Brain microvascular endothelial cell (primary cell): ENCODE measurements at regions not wholly inside any gene's neighbourhood (a gene's known extent, or its start where the extent isn't known, plus 50 kb on each side); places are given as distances from the start of the nearest gene placed in this dataset.

ENCODE experiments used
- DNase-seq: peaks from one replicate; pipeline ENCODE4 v3.0.0-alpha.2; 2020
- H3K27ac ChIP-seq: fragments of 250-450 bp; sonication (Bioruptor Pico); 2 replicates; pipeline ENCODE4 v1.5.1; 2020; ENCODE audit warnings: mild to moderate bottlenecking, moderate library complexity
- H3K27me3 ChIP-seq: fragments of 250-450 bp; sonication (Bioruptor Pico); replicated peaks from 2 replicates; pipeline ENCODE4 v1.5.1; 2020; ENCODE audit warnings: mild to moderate bottlenecking
- H3K36me3 ChIP-seq: fragments of 250-450 bp; sonication (Bioruptor Pico); replicated peaks from 2 replicates; pipeline ENCODE4 v1.5.1; 2020; ENCODE audit warnings: mild to moderate bottlenecking
- H3K4me3 ChIP-seq: 2 replicates; pipeline ENCODE4 v1.5.1; 2011; ENCODE audit warnings: low read depth, mild to moderate bottlenecking, control low read depth, low read length, moderate library complexity
- in situ Hi-C: cut with HindIII; loops from 2 replicates; pipeline ENCODE4 v1.10.0; 2017; ENCODE audit warnings: low sequenced_read_pairs, low pct_ligation_motif_present
- TF ChIP-seq, protein P1 (sequence below): IDR thresholded peaks from 2 replicates; pipeline ENCODE4 v1.5.1; 2011; ENCODE audit warnings: low read depth, mild to moderate bottlenecking, moderate library complexity, low read length, control low read depth, inconsistent platforms; ENCODE audit errors: missing control alignments

DNA sequence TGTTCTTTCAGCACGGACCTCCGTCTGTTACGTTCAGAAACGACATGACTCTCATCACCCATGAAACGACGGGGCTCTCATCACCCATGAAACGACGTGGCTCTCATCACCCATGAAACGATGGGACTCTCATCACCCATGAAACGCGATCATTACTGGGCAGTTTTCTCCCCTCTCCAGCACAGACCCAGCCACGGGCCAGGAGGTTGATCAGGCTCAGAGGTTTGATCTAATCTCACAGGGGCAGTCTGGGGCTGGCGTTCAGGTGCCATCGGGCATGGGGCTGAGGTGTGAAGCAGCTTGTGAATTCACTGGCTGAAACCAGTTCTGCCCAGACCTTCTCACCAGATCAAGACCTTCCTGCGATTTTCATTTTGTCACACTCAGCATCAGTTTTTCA, 296.4 kb downstream of the NDUFA10 start:
- in situ Hi-C loops = no loop called here

DNA sequence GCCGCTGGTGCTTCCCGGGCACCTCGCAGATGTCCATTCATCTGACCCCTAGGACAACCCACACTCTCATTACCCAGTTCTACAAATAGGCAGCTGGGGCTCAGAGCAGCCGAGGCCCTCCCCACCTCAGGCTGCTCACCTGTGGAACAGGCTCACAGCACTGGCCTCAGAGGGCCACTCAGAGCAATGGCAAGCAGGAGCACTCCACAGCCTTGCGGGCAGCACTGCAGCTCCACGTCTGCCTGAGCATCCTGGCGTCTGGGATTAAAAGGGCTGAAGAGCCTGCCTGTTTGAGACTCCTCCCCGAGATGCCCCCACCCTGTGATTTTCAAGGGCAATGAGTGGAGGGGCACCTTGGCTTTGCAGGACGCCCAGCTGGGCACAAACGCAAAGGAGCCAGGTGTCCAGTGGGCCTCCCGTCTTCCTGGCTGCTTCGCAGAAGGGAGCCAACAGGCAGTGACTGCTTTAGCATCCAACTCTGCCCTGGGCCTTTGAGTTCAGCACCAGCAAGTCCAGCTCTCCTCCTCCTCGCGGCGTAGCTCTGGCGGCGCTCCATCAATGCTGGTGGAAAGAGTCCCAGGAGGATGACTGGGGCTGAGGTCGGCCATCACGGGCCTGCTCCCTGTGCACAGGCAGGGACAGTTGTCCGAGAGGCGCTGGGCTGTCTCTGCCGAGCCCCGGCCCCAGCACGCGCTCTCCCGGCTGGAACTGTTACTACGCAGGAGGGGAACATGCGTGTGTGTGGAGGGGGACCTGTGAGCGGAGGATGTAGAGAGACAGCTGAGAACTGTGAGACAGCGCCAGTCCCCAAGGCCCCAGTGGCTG, 297.2 kb downstream of the NDUFA10 start:
- DNase-seq = no peak
- no peak overlapping the region for H3K4me3 ChIP-seq
- in situ Hi-C loops = no loop called here
- no peak overlapping the region for H3K27ac ChIP-seq
- TF ChIP-seq, protein P1, sequence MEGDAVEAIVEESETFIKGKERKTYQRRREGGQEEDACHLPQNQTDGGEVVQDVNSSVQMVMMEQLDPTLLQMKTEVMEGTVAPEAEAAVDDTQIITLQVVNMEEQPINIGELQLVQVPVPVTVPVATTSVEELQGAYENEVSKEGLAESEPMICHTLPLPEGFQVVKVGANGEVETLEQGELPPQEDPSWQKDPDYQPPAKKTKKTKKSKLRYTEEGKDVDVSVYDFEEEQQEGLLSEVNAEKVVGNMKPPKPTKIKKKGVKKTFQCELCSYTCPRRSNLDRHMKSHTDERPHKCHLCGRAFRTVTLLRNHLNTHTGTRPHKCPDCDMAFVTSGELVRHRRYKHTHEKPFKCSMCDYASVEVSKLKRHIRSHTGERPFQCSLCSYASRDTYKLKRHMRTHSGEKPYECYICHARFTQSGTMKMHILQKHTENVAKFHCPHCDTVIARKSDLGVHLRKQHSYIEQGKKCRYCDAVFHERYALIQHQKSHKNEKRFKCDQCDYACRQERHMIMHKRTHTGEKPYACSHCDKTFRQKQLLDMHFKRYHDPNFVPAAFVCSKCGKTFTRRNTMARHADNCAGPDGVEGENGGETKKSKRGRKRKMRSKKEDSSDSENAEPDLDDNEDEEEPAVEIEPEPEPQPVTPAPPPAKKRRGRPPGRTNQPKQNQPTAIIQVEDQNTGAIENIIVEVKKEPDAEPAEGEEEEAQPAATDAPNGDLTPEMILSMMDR = no peak
- no peaks in the 10 kb centered on the region for H3K36me3 ChIP-seq
- H3K27me3 ChIP-seq = no peaks in the 10 kb centered on the region

More for the DNA sequence above, 296.4 kb downstream of the NDUFA10 start:
- TF ChIP-seq, protein P1 = no peak
- DNase-seq = no peak
- Histone ChIP-seq H3K36me3 (no peaks in the 10 kb centered on the region), H3K27me3 (no peaks in the 10 kb centered on the region), H3K4me3 (no peak overlapping the region), H3K27ac (no peak overlapping the region)

DNA sequence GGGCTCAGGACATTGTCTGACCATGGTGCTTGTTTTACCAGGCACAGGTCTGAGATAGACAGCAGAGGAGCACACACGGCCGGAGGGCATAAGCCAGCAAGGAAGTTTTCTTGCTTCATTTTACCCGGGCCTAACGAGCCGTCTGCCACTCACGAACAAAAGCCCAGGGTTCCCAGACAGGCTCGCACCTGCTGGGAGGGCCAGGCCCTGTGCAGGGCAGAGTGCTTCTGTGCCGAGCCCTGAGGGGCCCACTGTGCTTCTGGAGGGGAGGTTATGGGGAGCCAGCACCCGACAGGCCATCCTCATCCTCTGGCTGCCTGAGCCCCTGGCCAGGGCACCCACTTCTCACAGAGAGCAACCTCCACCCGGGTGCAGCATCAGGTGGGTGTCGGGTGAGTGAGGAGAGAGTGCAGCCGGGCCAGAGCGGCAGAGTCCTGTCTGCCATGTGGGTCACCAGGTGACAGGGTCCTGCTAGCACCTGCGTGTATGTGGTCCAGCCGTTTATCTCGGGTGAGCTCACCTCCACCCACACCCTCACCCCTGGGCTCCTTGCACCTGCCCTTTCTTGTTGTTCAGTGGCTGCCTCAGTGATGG, 297.9 kb downstream of the NDUFA10 start:
- no peak overlapping the region for H3K27ac ChIP-seq
- TF ChIP-seq, protein P1 = no peak
- DNase-seq = no peak
- no peaks in the 10 kb centered on the region for H3K36me3 ChIP-seq
- in situ Hi-C loops = no loop called here
- no peaks in the 10 kb centered on the region for H3K27me3 ChIP-seq
- H3K4me3 ChIP-seq = no peak overlapping the region

DNA sequence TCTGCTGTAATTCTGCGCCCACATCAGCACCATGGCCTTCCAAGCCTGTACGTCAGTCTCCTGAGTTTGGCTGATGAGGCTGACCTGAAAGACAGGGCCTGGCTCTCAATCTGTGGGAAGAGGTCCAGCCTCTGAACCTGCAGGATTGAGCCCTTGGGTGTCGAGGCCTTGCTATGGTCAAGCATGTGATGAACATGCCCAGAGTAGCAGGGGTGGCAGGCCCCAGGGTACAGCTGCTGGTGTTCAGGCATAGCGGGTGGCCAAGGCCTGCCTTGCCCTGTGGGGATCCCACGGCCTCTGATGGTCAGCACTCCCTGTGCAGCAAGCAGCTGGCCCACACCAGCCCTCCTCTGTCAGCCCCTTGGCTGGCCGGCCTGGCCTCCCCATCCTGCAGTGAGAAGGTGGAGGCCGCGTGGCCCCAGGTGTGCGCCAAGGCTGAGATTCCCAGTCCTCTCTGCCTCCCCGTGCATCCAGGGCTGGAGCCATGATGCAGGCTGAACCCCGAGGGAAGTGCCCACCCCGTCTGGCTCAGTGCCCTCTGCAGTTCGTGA, 298.4 kb downstream of the NDUFA10 start:
- DNase-seq = no peak
- Histone ChIP-seq H3K27ac (no peak overlapping the region), H3K27me3 (no peaks in the 10 kb centered on the region), H3K36me3 (no peaks in the 10 kb centered on the region), H3K4me3 (no peak overlapping the region)
- in situ Hi-C loops = no loop called here
- TF ChIP-seq, protein P1 = no peak

DNA sequence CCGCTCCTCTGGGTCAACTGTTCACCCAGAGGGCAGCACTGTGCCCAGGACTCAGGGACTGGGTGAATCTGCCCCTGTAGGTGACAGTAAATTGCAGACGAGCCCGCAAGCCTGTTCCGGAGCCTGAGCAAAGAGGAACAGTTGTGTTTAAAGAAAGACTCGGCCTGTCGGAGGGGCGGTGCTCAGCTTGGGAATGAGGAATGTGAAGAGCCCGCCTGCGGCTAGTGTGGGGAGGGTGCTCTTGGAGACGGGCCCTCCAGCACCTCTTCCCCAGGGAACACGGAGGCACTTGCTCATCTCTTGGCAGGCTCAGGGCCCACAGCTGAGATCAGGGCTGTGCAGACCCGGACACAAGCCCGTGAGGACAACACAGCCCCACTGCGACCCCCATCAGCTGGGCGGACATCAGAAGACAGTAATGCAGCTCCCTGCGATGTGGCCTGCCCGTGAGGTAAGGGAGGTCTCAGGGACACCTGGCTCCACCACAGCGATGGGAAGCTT, 299.0 kb downstream of the NDUFA10 start:
- Histone ChIP-seq H3K27ac (no peak overlapping the region), H3K4me3 (no peak overlapping the region)
- TF ChIP-seq, protein P1 = no peak

More for the DNA sequence above, 299.0 kb downstream of the NDUFA10 start:
- DNase-seq = no peak
- no peaks in the 10 kb centered on the region for H3K36me3 ChIP-seq
- H3K27me3 ChIP-seq = no peaks in the 10 kb centered on the region
- in situ Hi-C loops = no loop called here
